HCT116 (cell line): ENCODE measurements at regions not wholly inside any gene's neighbourhood (a gene's known extent, or its start where the extent isn't known, plus 50 kb on each side); places are given as distances from the start of the nearest gene placed in this dataset.

Experiments
- ATAC-seq: fragments of 200-7000 bp; cut with Tn5 transposase; 2 replicates; pipeline ENCODE4 v1.9.1; 2020; ENCODE audit warnings: mild to moderate bottlenecking, moderate library complexity
- BruUV-seq: library from RNA; stranded (reverse); fragments of 400-500 nt; replicated peaks from 2 replicates; lab custom pipeline; 2021; lab: Mats Ljungman, UMichigan
- CTCF ChIA-PET: fragments of 300-600 bp; sonication (Branson Sonifier 250); formaldehyde crosslinking; loops from one replicate; lab custom pipeline; 2021; ENCODE audit warnings: antibody characterized with exemption; lab: Charles Lee
- POLR2A ChIA-PET: fragments of 300-600, 350-600 bp; sonication (Branson Sonifier 250); formaldehyde crosslinking; loops from one replicate; lab custom pipeline; 2021; ENCODE audit warnings: antibody characterized with exemption; lab: Charles Lee
- RAD21 ChIA-PET, 2 experiments: fragments of 300-600 bp; sonication (Branson Sonifier 250); formaldehyde crosslinking; loops; one replicate each; lab custom pipeline; 2023; ENCODE audit warnings: low total read pairs in 2 of 2; ENCODE audit not compliant: uncharacterized antibody in 2 of 2, unreplicated experiment in 2 of 2, low non-redundant PET in 1 of 2; lab: Charles Lee
- DNase-seq: peaks from one replicate; pipeline ENCODE4 v3.0.0-alpha.2; 2010; ENCODE audit warnings: low read depth, low spot score
- H2AFZ ChIP-seq: fragments of 200-600 bp; shearing (Covaris generic), sonication (generic); 2 replicates; pipeline ENCODE4 v1.6.1; 2017; ENCODE audit warnings: low read depth, mixed run types, mixed read lengths, antibody characterized with exemption, low read length; ENCODE audit not compliant: poor library complexity, severe bottlenecking
- H3K27ac ChIP-seq: 2 replicates; pipeline ENCODE4 v1.5.1; 2012; ENCODE audit warnings: low read depth, low read length
- H3K27me3 ChIP-seq: fragments of 200-600 bp; sonication (generic); 2 replicates; pipeline ENCODE4 v1.6.1; 2016; ENCODE audit warnings: mixed run types, low read length, mixed read lengths; ENCODE audit not compliant: insufficient read depth
- H3K36me3 ChIP-seq, 2 experiments: fragments of 200-500 bp in 1 of 2; fragments of 200-600 bp in 1 of 2; sonication (Bioruptor generic) in 1 of 2; sonication (generic) in 1 of 2; 2 replicates each; pipeline versions ENCODE4 v1.5.1 to v1.6.1; 2014 to 2016; ENCODE audit warnings: low read length in 2 of 2, inconsistent platforms in 1 of 2, mixed read lengths in 1 of 2, mixed run types in 1 of 2; ENCODE audit not compliant: insufficient read depth in 2 of 2, control insufficient read depth in 1 of 2
- H3K4me1 ChIP-seq, 2 experiments: fragments of 200-600 bp in 1 of 2; sonication (generic) in 1 of 2; 2 replicates each; pipeline versions ENCODE4 v1.5.1 to v1.6.1; 2012 to 2017; ENCODE audit warnings: low read length in 2 of 2, inconsistent platforms in 1 of 2, mild to moderate bottlenecking in 1 of 2, mixed read lengths in 1 of 2, mixed run types in 1 of 2, moderate library complexity in 1 of 2; ENCODE audit not compliant: insufficient read depth in 2 of 2, control insufficient read depth in 1 of 2
- H3K4me2 ChIP-seq: fragments of 200-600 bp; sonication (generic); 2 replicates; pipeline ENCODE4 v1.6.1; 2017; ENCODE audit warnings: mixed run types, low read length, mixed read lengths
- H3K4me3 ChIP-seq, 2 experiments: fragments of 200-600 bp in 1 of 2; sonication (generic) in 1 of 2; replicated peaks in 1 of 2; 2 replicates each; pipeline ENCODE4 v1.5.1; 2011 to 2016; ENCODE audit warnings: low read length in 2 of 2, control low read depth in 1 of 2, low read depth in 1 of 2, mild to moderate bottlenecking in 1 of 2, mixed read lengths in 1 of 2, mixed run types in 1 of 2
- H3K79me2 ChIP-seq: fragments of 200-600 bp; sonication (generic); 2 replicates; pipeline ENCODE4 v1.6.1; 2017; ENCODE audit warnings: mild to moderate bottlenecking, mixed run types, low read length, moderate library complexity, mixed read lengths; ENCODE audit not compliant: insufficient read depth
- H3K9ac ChIP-seq: fragments of 200-600 bp; sonication (generic); 2 replicates; pipeline ENCODE4 v1.6.1; 2016; ENCODE audit warnings: low read length, mixed read lengths
- H3K9me2 ChIP-seq: fragments of 200-600 bp; sonication (generic), shearing (Covaris generic); 2 replicates; pipeline ENCODE4 v1.6.1; 2017; ENCODE audit warnings: mixed run types, mild to moderate bottlenecking, moderate library complexity; ENCODE audit not compliant: insufficient read depth
- H3K9me3 ChIP-seq, 2 experiments: fragments of 200-500 bp in 1 of 2; fragments of 200-600 bp in 1 of 2; sonication (Bioruptor generic) in 1 of 2; sonication (generic) in 1 of 2; 2 replicates each; pipeline ENCODE4 v1.6.1; 2014 to 2017; ENCODE audit warnings: low read length in 2 of 2, mixed read lengths in 2 of 2, inconsistent platforms in 1 of 2, low read depth in 1 of 2, mild to moderate bottlenecking in 1 of 2, mixed run types in 1 of 2, moderate library complexity in 1 of 2; ENCODE audit not compliant: control insufficient read depth in 1 of 2, insufficient read depth in 1 of 2
- H4K20me1 ChIP-seq: fragments of 200-600 bp; sonication (generic), shearing (Covaris generic); 2 replicates; pipeline ENCODE4 v1.6.1; 2017; ENCODE audit warnings: mixed run types, mild to moderate bottlenecking, moderate library complexity; ENCODE audit not compliant: insufficient read depth
- ATF3 ChIP-seq: IDR thresholded peaks from 2 replicates; pipeline ENCODE4 v1.6.1; 2012
- CBX3 ChIP-seq: IDR thresholded peaks from 2 replicates; pipeline ENCODE4 v1.6.1; 2012; ENCODE audit warnings: low read depth
- EGR1 ChIP-seq: IDR thresholded peaks from 2 replicates; pipeline ENCODE4 v1.6.1; 2012; ENCODE audit warnings: low read depth
- ELF1 ChIP-seq: IDR thresholded peaks from 2 replicates; pipeline ENCODE4 v1.6.1; 2012; ENCODE audit warnings: low read depth, borderline replicate concordance
- EZH2 ChIP-seq: fragments of 200-600 bp; sonication (generic); IDR thresholded peaks from 2 replicates; pipeline ENCODE4 v1.6.1; 2017; ENCODE audit warnings: antibody characterized with exemption, mixed run types
- EZH2phosphoT487 ChIP-seq: fragments of 200-600 bp; IDR thresholded peaks from 2 replicates; pipeline ENCODE4 v1.6.1; 2018; ENCODE audit warnings: antibody characterized with exemption, borderline replicate concordance
- MAX ChIP-seq: IDR thresholded peaks from 2 replicates; pipeline ENCODE4 v1.6.1; 2012
- POLR2AphosphoS5 ChIP-seq: IDR thresholded peaks from 2 replicates; pipeline ENCODE4 v1.6.1; 2011; ENCODE audit warnings: mild to moderate bottlenecking, low read depth, low read length, moderate library complexity
- RAD21 ChIP-seq: IDR thresholded peaks from 2 replicates; pipeline ENCODE4 v1.6.1; 2012; ENCODE audit warnings: low read depth, mild to moderate bottlenecking
- REST ChIP-seq: IDR thresholded peaks from 2 replicates; pipeline ENCODE4 v1.6.1; 2012; ENCODE audit warnings: low read depth
- SIN3A ChIP-seq: IDR thresholded peaks from 2 replicates; pipeline ENCODE4 v1.6.1; 2012; ENCODE audit warnings: low read depth
- SP1 ChIP-seq: IDR thresholded peaks from 2 replicates; pipeline ENCODE4 v1.6.1; 2012; ENCODE audit warnings: low read depth
- SRF ChIP-seq: IDR thresholded peaks from 2 replicates; pipeline ENCODE4 v1.6.1; 2012; ENCODE audit warnings: low read depth
- TCF7L2 ChIP-seq: IDR thresholded peaks from 2 replicates; pipeline ENCODE4 v1.7.0; 2011; ENCODE audit warnings: borderline replicate concordance, inconsistent platforms; ENCODE audit not compliant: insufficient read depth, insufficient read length; ENCODE audit errors: extremely low read depth
- YY1 ChIP-seq: IDR thresholded peaks from 2 replicates; pipeline ENCODE4 v1.6.1; 2011; ENCODE audit warnings: low read length, low read depth, moderate library complexity, mild to moderate bottlenecking; ENCODE audit not compliant: insufficient replicate concordance; ENCODE audit errors: extremely low read depth
- ZBTB33 ChIP-seq: IDR thresholded peaks from 2 replicates; pipeline ENCODE4 v1.6.1; 2011; ENCODE audit warnings: mild to moderate bottlenecking, low read length, moderate library complexity; ENCODE audit not compliant: insufficient replicate concordance; ENCODE audit errors: extremely low read depth
- ZNF274 ChIP-seq: fragments of 200-500 bp; sonication (Bioruptor generic); IDR thresholded peaks from 2 replicates; pipeline ENCODE4 v1.6.1; 2014; ENCODE audit warnings: mild to moderate bottlenecking, low read depth, low read length, inconsistent platforms
- intact Hi-C: fragments of 100-400 bp; cut with micrococcal nuclease; formaldehyde crosslinking; loops from 2 replicates; pipeline ENCODE4 v1.10.0; 2022

- no peak for TF ChIP-seq REST
- TF ChIP-seq ATF3, result no peak
- TF ChIP-seq CBX3, result no peak
- no peak for TF ChIP-seq SRF
- no peak for TF ChIP-seq EZH2
- no peak for TF ChIP-seq ZBTB33
- TF ChIP-seq, all 23 proteins: peak for 0
Observed at GRCh38 chr14:87084908-87085307, 908.1 kb downstream of the GALC start (continued).

- H2AFZ ChIP-seq, result no peak overlapping the region
- no peaks in the 10 kb centered on the region for H3K27me3 ChIP-seq
- no peak overlapping the region for H3K4me3 ChIP-seq
- no peaks in the 10 kb centered on the region for H3K4me1 ChIP-seq
- DNase-seq, result no peak
- RAD21 ChIA-PET, result no interaction called here
- CTCF ChIA-PET, result no interaction called here
- H3K9me3 ChIP-seq, result peaks cover 13 to 14% of the 10 kb centered on the region in 2 experiments; a peak in 2 of 4 replicates
- no peak overlapping the region for H3K9ac ChIP-seq
- no peak overlapping the region for H3K27ac ChIP-seq
- POLR2A ChIA-PET, result no interaction called here
- H3K9me2 ChIP-seq, result no peaks in the 10 kb centered on the region
- intact Hi-C loops, result no loop called here
- no peaks in the 10 kb centered on the region for H3K79me2 ChIP-seq
- no peak for ATAC-seq
- H3K36me3 ChIP-seq, result no peaks in the 10 kb centered on the region
- H4K20me1 ChIP-seq, result no peaks in the 10 kb centered on the region
- no peak overlapping the region for H3K4me2 ChIP-seq
- BruUV-seq, result no TSS peak
- no peak for TF ChIP-seq SIN3A
- no peak for TF ChIP-seq POLR2AphosphoS5
- TF ChIP-seq RAD21, result no peak
- TF ChIP-seq EZH2, result no peak
- TF ChIP-seq SP1, result no peak
- TF ChIP-seq EGR1, result no peak
- no peak for TF ChIP-seq TCF7L2
- no peak for TF ChIP-seq ELF1
- no peak for TF ChIP-seq ZNF274
- TF ChIP-seq MAX, result no peak
- no peak for TF ChIP-seq EZH2phosphoT487
- no peak for TF ChIP-seq YY1
Observed at GRCh38 chr14:87082917-87083316, 910.1 kb downstream of the GALC start.
